ENCODE measurements at regions not wholly inside any gene's neighbourhood (a gene's known extent, or its start where the extent isn't known, plus 50 kb on each side); places are given as distances from the start of the nearest gene placed in this dataset.

- TF ChIP-seq CTCF (conservative IDR thresholded peaks at IDR 0.05; ENCODE audit: low read depth, low read length), result no peak
- no peak for TF ChIP-seq EZH2 (IDR thresholded peaks at IDR 0.05; ENCODE audit: borderline replicate concordance, low read depth, low read length, poor library complexity, severe bottlenecking)
Observed at GRCh38 chr16:86876499-86876898, 298.1 kb downstream of the FOXL1 start.
